ENCODE measurements at regions not wholly inside any gene's neighbourhood (a gene's known extent, or its start where the extent isn't known, plus 50 kb on each side); places are given as distances from the start of the nearest gene placed in this dataset.

DNA sequence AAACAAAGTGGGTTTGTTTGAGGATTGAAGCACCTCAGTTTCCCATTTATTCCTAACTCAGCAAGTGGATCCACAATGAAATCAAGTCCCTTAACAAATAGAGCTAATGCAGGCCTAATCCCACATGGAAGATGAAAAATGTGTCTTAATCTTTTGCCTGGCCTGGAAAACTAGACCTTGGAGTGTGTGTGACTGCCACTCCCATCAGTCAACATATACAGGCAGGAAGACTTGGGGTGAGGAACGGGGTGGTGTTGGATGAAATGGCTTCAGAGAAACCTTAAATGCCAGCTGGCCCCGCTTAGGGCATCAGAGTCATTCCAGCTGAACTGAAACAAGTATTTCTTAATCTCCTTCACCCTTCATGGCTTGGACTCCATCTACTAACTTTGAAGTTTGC lies 269.5 kb downstream of the MAF start:
- in situ Hi-C loops (cut with MboI) (no loop called here), intact Hi-C loops (cut with micrococcal nuclease) (no loop called here)
- Histone ChIP-seq H3K4me3 (no peak overlapping the region), H3K36me3 (ENCODE audit: control insufficient read depth, insufficient read depth, low read length) (no peaks in the 10 kb centered on the region), H2AFZ (ENCODE audit: low read depth, low read length) (no peak overlapping the region), H3K27ac (ENCODE audit: extremely low read depth, low read depth, low read length) (no peak overlapping the region), H4K20me1 (replicated peaks; ENCODE audit: control insufficient read depth, insufficient read depth, low read length) (no peaks in the 10 kb centered on the region; the same call in 1 of the 2 replicates), H3K9me3 (replicated peaks; ENCODE audit: control insufficient read depth, insufficient read depth, low read depth, low read length) (no peaks in the 10 kb centered on the region), H3K4me1 (replicated peaks in 1 of 2; ENCODE audit: control insufficient read depth in 2 of 2, insufficient read depth in 2 of 2, low read length in 2 of 2) (no peaks in the 10 kb centered on the region), H3K27me3 (ENCODE audit: control insufficient read depth in 2 of 2, insufficient read depth in 2 of 2, low read length in 2 of 2) (peaks cover 16 to 20% of the 10 kb centered on the region in 2 experiments; a peak in 4 of 5 replicates), H3K4me2 (ENCODE audit: insufficient read depth, low read length) (no peak overlapping the region), H3K9ac (ENCODE audit: insufficient read depth in 1 of 2, low read depth in 2 of 2, low read length in 2 of 2) (no peak overlapping the region), H3K9me1 (ENCODE audit: control insufficient read depth, insufficient read depth, low read length) (no peaks in the 10 kb centered on the region), H3K79me2 (ENCODE audit: control insufficient read depth, insufficient read depth, low read length) (no peaks in the 10 kb centered on the region)
- ChIA-PET POLR2A (interaction anchor here (0.7 kb wide), 1 partner anchor 964 kb away, joined by 3 read pairs; no protein-coding TSS in a partner anchor), CTCF (ENCODE audit: low intra/inter-chr PET ratio) (no interaction called here)
- no peak for TF ChIP-seq ZNF140 (CRISPR knock-in tag; IDR thresholded peaks at IDR 0.05)
- TF ChIP-seq ZC3H8 (IDR thresholded peaks at IDR 0.05): no peak
- TF ChIP-seq PYGO2 (tag; IDR thresholded peaks at IDR 0.05): no peak
- ATAC-seq (no peak), FAIRE-seq (no peak), DNase-seq (ENCODE audit: extremely low read depth in 1 of 4, low spot score in 3 of 4) (no peak)
- WGBS (ENCODE audit: insufficient coverage, low coverage, missing lambda C conversion rate): 0% methylated on average over 2 of the region's 2 CpGs
- no TSS peak for BruUV-seq (replicated peaks)

DNA sequence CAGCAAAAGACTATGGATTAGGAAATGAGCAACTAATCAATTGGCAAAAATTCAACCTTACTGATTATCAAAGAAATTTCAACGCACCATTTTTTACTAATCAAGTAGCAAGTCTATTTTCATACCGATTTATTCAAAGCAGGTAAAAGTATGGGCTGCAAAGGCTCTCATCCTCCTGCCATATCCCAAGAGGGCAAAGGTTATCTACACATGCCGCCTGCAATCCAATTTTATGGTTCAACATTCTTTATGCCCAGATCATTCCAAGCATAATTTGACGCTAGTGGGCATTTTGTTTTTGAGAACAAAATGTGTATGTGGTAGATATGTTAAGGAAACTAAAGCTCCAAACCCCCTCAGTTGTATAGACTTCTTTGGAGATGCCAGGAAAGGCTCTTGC lies 270.6 kb downstream of the MAF start:
- H3K4me3 ChIP-seq: no peak overlapping the region
- POLR2A ChIA-PET: no interaction called here
- H3K4me2 ChIP-seq (ENCODE audit: insufficient read depth, low read length): no peak overlapping the region
- ATAC-seq (no peak), FAIRE-seq (no peak), DNase-seq (ENCODE audit: extremely low read depth in 1 of 4, low spot score in 3 of 4) (no peak)
- no peak overlapping the region for H3K27ac ChIP-seq (ENCODE audit: extremely low read depth, low read depth, low read length)
- intact Hi-C loops (cut with micrococcal nuclease): no loop called here
- no TSS peak for BruUV-seq (replicated peaks)
- CTCF ChIA-PET (ENCODE audit: low intra/inter-chr PET ratio): no interaction called here
- H3K9me3 ChIP-seq (replicated peaks; ENCODE audit: control insufficient read depth, insufficient read depth, low read depth, low read length): no peaks in the 10 kb centered on the region
- no peaks in the 10 kb centered on the region; the same call in 1 of the 2 replicates for H4K20me1 ChIP-seq (replicated peaks; ENCODE audit: control insufficient read depth, insufficient read depth, low read length)
- H3K36me3 ChIP-seq (ENCODE audit: control insufficient read depth, insufficient read depth, low read length): no peaks in the 10 kb centered on the region
- H2AFZ ChIP-seq (ENCODE audit: low read depth, low read length): no peak overlapping the region
- H3K27me3 ChIP-seq (ENCODE audit: control insufficient read depth in 2 of 2, insufficient read depth in 2 of 2, low read length in 2 of 2): peaks cover 17 to 18% of the 10 kb centered on the region in 2 experiments; a peak in 4 of 5 replicates
- in situ Hi-C loops (cut with MboI): no loop called here
- no peaks in the 10 kb centered on the region for H3K79me2 ChIP-seq (ENCODE audit: control insufficient read depth, insufficient read depth, low read length)
- H3K9ac ChIP-seq (ENCODE audit: insufficient read depth in 1 of 2, low read depth in 2 of 2, low read length in 2 of 2): no peak overlapping the region
- no peaks in the 10 kb centered on the region for H3K9me1 ChIP-seq (ENCODE audit: control insufficient read depth, insufficient read depth, low read length)
- WGBS (ENCODE audit: insufficient coverage, low coverage, missing lambda C conversion rate): 0% methylated on average over 4 of the region's 4 CpGs
- no peaks in the 10 kb centered on the region for H3K4me1 ChIP-seq (replicated peaks in 1 of 2; ENCODE audit: control insufficient read depth in 2 of 2, insufficient read depth in 2 of 2, low read length in 2 of 2)
- TF ChIP-seq ZNF395 (CRISPR knock-in tag; IDR thresholded peaks at IDR 0.05): no peak
- TF ChIP-seq KAT7 (CRISPR knock-in tag; IDR thresholded peaks at IDR 0.05; ENCODE audit: borderline replicate concordance): no peak
- TF ChIP-seq RFX7 (CRISPR knock-in tag; IDR thresholded peaks at IDR 0.05): no peak
- no peak for TF ChIP-seq TCF7 (IDR thresholded peaks at IDR 0.05; ENCODE audit: borderline replicate concordance)
- TF ChIP-seq RBBP5 (IDR thresholded peaks at IDR 0.05; ENCODE audit: borderline replicate concordance, insufficient read depth, low read length, poor library complexity, severe bottlenecking): no peak
- no peak for TF ChIP-seq KDM2B (CRISPR knock-in tag; IDR thresholded peaks at IDR 0.05)
- no peak for TF ChIP-seq PHB2 (IDR thresholded peaks at IDR 0.05; ENCODE audit: low read depth)
- TF ChIP-seq FIP1L1 (IDR thresholded peaks at IDR 0.05; ENCODE audit: low read depth, low read length, poor library complexity, severe bottlenecking): no peak
- TF ChIP-seq ZC3H11A (IDR thresholded peaks at IDR 0.05; ENCODE audit: low read depth, low read length): no peak
- TF ChIP-seq E2F3 (CRISPR knock-in tag; IDR thresholded peaks at IDR 0.05): no peak
- TF ChIP-seq SIN3B (IDR thresholded peaks at IDR 0.05; ENCODE audit: low read depth): no peak
- no peak for TF ChIP-seq ZNF584 (CRISPR knock-in tag; IDR thresholded peaks at IDR 0.05; ENCODE audit: low read depth)
- TF ChIP-seq MIER1 (IDR thresholded peaks at IDR 0.05; ENCODE audit: low read depth): no peak
- TF ChIP-seq KLF13 (tag; IDR thresholded peaks at IDR 0.05; ENCODE audit: borderline replicate concordance, low read depth): no peak
